Right forelimb (tissue), 1 donor: ENCODE measurements at regions not wholly inside any gene's neighbourhood (a gene's known extent, or its start where the extent isn't known, plus 50 kb on each side); places are given as distances from the start of the nearest gene placed in this dataset.

Experiments used
- DNase-seq: peaks from one replicate; pipeline ENCODE4 v3.0.0-alpha.2; 2018

- no peak for DNase-seq
Measured at GRCh38 chr7:108997480-108997879, 427.8 kb downstream of the DNAJB9 start.

GRCh38 chr7:109003742-109004141, 434.1 kb downstream of the DNAJB9 start:
- no peak for DNase-seq

GRCh38 chr7:109009636-109010035, 440.0 kb downstream of the DNAJB9 start:
- DNase-seq = no peak

GRCh38 chr7:109020251-109020650, 450.6 kb downstream of the DNAJB9 start:
- DNase-seq = no peak

GRCh38 chr7:109021390-109021789, 451.7 kb downstream of the DNAJB9 start:
- DNase-seq = no peak

- no peak for DNase-seq
Measured at GRCh38 chr7:109029866-109030265, 460.2 kb downstream of the DNAJB9 start.

- DNase-seq = no peak
Measured at GRCh38 chr7:109044691-109045090, 475.0 kb downstream of the DNAJB9 start.

GRCh38 chr7:109049366-109049765, 479.7 kb downstream of the DNAJB9 start:
- no peak for DNase-seq

- no peak for DNase-seq
Measured at GRCh38 chr7:109059089-109059488, 489.4 kb downstream of the DNAJB9 start.

GRCh38 chr7:109062798-109063197, 493.1 kb downstream of the DNAJB9 start:
- DNase-seq = no peak

GRCh38 chr7:109073543-109073942, 503.9 kb downstream of the DNAJB9 start:
- DNase-seq = no peak

GRCh38 chr7:109076396-109076972, 506.8 kb downstream of the DNAJB9 start:
- DNase-seq = no peak

GRCh38 chr7:109091042-109091441, 521.4 kb downstream of the DNAJB9 start:
- DNase-seq = no peak

- no peak for DNase-seq
Measured at GRCh38 chr7:109092268-109092667, 522.6 kb downstream of the DNAJB9 start.

- no peak for DNase-seq
Measured at GRCh38 chr7:109101332-109101731, 531.7 kb downstream of the DNAJB9 start.

GRCh38 chr7:109109558-109109957, 539.9 kb downstream of the DNAJB9 start:
- no peak for DNase-seq

- DNase-seq = no peak
Measured at GRCh38 chr7:109111086-109111485, 541.4 kb downstream of the DNAJB9 start.

- no peak for DNase-seq
Measured at GRCh38 chr7:109121599-109122300, 552.1 kb downstream of the DNAJB9 start.

- no peak for DNase-seq
Measured at GRCh38 chr7:109125001-109125400, 555.3 kb downstream of the DNAJB9 start.

GRCh38 chr7:109126404-109127050, 556.9 kb downstream of the DNAJB9 start:
- DNase-seq = no peak

GRCh38 chr7:109127145-109127544, 557.5 kb downstream of the DNAJB9 start:
- DNase-seq = no peak

- DNase-seq = no peak
Measured at GRCh38 chr7:109131141-109131540, 561.5 kb downstream of the DNAJB9 start.

- no peak for DNase-seq
Measured at GRCh38 chr7:109136893-109137292, 567.2 kb downstream of the DNAJB9 start.

GRCh38 chr7:109154748-109155147, 585.1 kb downstream of the DNAJB9 start:
- DNase-seq = no peak
